Osteoblast (primary cell): ENCODE measurements at regions not wholly inside any gene's neighbourhood (a gene's known extent, or its start where the extent isn't known, plus 50 kb on each side); places are given as distances from the start of the nearest gene placed in this dataset.
A peak's percentile ranks its signal among the peaks of the same experiment; 100 is the strongest.

Source experiments
- DNase-seq: peaks from one replicate; pipeline ENCODE4 v3.0.0; 2011; ENCODE audit warnings: low spot score, mixed read lengths; ENCODE audit not compliant: insufficient read length; ENCODE audit errors: missing footprints
- H2AFZ ChIP-seq: 2 replicates; pipeline ENCODE4 v1.6.0; 2011; ENCODE audit warnings: mild to moderate bottlenecking, low read length
- H3K27ac ChIP-seq: 2 replicates; pipeline ENCODE4 v1.5.1; 2011; ENCODE audit warnings: mild to moderate bottlenecking, low read depth, low read length, moderate library complexity
- H3K27me3 ChIP-seq: 2 replicates; pipeline ENCODE4 v1.6.0; 2012; ENCODE audit warnings: mild to moderate bottlenecking, control low read depth, inconsistent platforms, low read length, moderate library complexity; ENCODE audit not compliant: insufficient read depth
- H3K36me3 ChIP-seq: 2 replicates; pipeline ENCODE4 v1.5.1; 2011; ENCODE audit warnings: mild to moderate bottlenecking, low read length, control low read depth, moderate library complexity; ENCODE audit not compliant: insufficient read depth
- H3K4me1 ChIP-seq: 2 replicates; pipeline ENCODE4 v1.5.1; 2011; ENCODE audit warnings: mild to moderate bottlenecking, low read length, control low read depth, moderate library complexity; ENCODE audit not compliant: insufficient read depth
- H3K4me2 ChIP-seq: 2 replicates; pipeline ENCODE4 v1.6.0; 2011; ENCODE audit warnings: mild to moderate bottlenecking, low read length; ENCODE audit not compliant: insufficient read depth
- H3K4me3 ChIP-seq: fragments of 200-600 bp; sonication (generic); 3 replicates; pipeline ENCODE4 v1.5.1; 2012; ENCODE audit warnings: mild to moderate bottlenecking, low read length, inconsistent platforms; ENCODE audit not compliant: insufficient read depth
- H3K79me2 ChIP-seq: 2 replicates; pipeline ENCODE4 v1.6.0; 2012; ENCODE audit warnings: mild to moderate bottlenecking, low read length, control low read depth, inconsistent platforms; ENCODE audit not compliant: insufficient read depth
- H3K9me3 ChIP-seq: 2 replicates; pipeline ENCODE4 v1.5.1; 2011; ENCODE audit warnings: low read depth, low read length, control low read depth
- H4K20me1 ChIP-seq: 2 replicates; pipeline ENCODE4 v1.6.0; 2012; ENCODE audit warnings: mild to moderate bottlenecking, low read length, control low read depth; ENCODE audit not compliant: insufficient read depth
- CTCF ChIP-seq: IDR thresholded peaks from 2 replicates; pipeline ENCODE4 v1.5.1; 2011; ENCODE audit warnings: mild to moderate bottlenecking, low read depth, low read length, moderate library complexity; ENCODE audit errors: extremely low read depth

GRCh38 chr1:67491280-67491679 is 61.1 kb upstream of the SERBP1 start:
- Histone ChIP-seq H3K79me2 (no peaks in the 10 kb centered on the region), H3K9me3 (no peaks in the 10 kb centered on the region), H3K36me3 (no peaks in the 10 kb centered on the region), H3K4me2 (no peak overlapping the region), H3K27me3 (no peaks in the 10 kb centered on the region), H3K27ac (no peak overlapping the region), H2AFZ (no peak overlapping the region), H4K20me1 (no peaks in the 10 kb centered on the region), H3K4me1 (no peaks in the 10 kb centered on the region), H3K4me3 (no peak overlapping the region)
- TF ChIP-seq CTCF: no peak
- no peak for DNase-seq

DNA sequence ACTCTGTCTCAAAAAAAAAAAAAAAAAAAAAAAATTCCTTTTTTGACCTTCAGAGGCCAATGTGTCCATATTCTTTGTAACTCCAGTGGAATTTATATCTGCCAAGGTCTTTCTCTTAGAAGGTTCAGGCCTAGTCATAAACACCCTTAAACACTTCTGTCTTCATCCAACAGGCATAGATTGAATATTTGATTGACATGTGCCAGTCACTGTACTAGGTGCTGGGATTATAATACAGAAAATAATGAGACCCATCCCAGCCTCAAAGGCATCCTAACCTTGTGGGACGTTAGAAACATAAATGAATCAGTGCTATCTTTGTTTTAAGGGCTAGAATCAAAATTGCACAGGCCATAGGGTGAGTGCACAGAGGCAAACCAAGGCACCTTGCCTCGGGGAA is 62.9 kb upstream of the SERBP1 start:
- Histone ChIP-seq H2AFZ (no peak overlapping the region), H3K4me3 (no peak overlapping the region), H4K20me1 (no peaks in the 10 kb centered on the region), H3K36me3 (no peaks in the 10 kb centered on the region), H3K79me2 (no peaks in the 10 kb centered on the region), H3K4me1 (no peaks in the 10 kb centered on the region), H3K27ac (no peak overlapping the region), H3K4me2 (no peak overlapping the region), H3K27me3 (no peaks in the 10 kb centered on the region), H3K9me3 (no peaks in the 10 kb centered on the region)
- DNase-seq: no peak
- TF ChIP-seq CTCF: no peak

DNA sequence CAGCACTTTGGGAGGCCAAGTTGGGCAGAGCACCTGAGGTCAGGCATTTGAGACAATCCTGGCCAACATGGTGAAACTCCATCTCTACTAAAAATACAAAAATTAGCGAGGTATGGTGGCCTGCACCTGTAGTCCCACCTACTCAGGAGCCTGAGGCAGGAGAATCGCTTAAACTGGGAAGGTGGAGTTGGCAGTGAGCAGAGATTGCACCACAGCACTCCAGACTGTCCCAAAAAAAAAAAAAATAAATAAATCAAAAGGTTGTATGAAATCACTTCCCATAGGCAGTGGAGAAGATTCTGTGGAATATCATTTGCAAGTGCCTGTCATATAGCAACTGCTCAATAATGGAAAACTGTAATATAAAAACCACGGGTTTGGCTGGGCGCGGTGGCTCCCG is 65.1 kb upstream of the SERBP1 start:
- Histone ChIP-seq H4K20me1 (no peaks in the 10 kb centered on the region), H3K36me3 (no peaks in the 10 kb centered on the region), H3K27me3 (no peaks in the 10 kb centered on the region), H3K9me3 (no peaks in the 10 kb centered on the region), H3K4me3 (no peak overlapping the region), H3K27ac (no peak overlapping the region), H3K4me2 (no peak overlapping the region), H3K4me1 (no peaks in the 10 kb centered on the region), H3K79me2 (no peaks in the 10 kb centered on the region), H2AFZ (no peak overlapping the region)
- TF ChIP-seq CTCF: no peak
- no peak for DNase-seq

DNA sequence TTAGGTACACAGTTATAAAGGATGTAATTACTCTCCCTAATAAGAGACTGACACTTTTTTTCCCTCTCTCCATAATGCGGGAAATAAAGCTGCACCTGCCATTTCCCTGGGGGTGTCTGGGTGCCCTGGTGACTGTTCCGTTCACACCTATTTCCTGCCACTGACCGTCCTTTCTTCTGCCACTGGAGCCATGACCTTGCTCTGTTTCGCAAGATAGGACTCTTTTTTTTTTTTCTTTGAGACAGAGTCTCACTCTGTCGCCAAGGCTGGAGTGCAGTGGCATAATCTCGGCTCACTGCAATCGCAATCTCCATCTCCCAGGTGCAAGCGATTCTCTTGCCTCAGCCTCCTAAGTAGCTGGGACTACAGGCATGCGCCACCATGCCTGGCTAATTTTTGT is 66.1 kb upstream of the SERBP1 start:
- TF ChIP-seq CTCF: no peak
- Histone ChIP-seq H3K27ac (no peak overlapping the region), H3K4me3 (no peak overlapping the region), H3K4me2 (no peak overlapping the region), H3K4me1 (no peaks in the 10 kb centered on the region), H3K79me2 (no peaks in the 10 kb centered on the region), H3K27me3 (no peaks in the 10 kb centered on the region), H3K9me3 (no peaks in the 10 kb centered on the region), H2AFZ (no peak overlapping the region), H3K36me3 (no peaks in the 10 kb centered on the region), H4K20me1 (no peaks in the 10 kb centered on the region)
- DNase-seq: peak; percentile 37
